ENCODE measurements at regions not wholly inside any gene's neighbourhood (a gene's known extent, or its start where the extent isn't known, plus 50 kb on each side); places are given as distances from the start of the nearest gene placed in this dataset.

DNA sequence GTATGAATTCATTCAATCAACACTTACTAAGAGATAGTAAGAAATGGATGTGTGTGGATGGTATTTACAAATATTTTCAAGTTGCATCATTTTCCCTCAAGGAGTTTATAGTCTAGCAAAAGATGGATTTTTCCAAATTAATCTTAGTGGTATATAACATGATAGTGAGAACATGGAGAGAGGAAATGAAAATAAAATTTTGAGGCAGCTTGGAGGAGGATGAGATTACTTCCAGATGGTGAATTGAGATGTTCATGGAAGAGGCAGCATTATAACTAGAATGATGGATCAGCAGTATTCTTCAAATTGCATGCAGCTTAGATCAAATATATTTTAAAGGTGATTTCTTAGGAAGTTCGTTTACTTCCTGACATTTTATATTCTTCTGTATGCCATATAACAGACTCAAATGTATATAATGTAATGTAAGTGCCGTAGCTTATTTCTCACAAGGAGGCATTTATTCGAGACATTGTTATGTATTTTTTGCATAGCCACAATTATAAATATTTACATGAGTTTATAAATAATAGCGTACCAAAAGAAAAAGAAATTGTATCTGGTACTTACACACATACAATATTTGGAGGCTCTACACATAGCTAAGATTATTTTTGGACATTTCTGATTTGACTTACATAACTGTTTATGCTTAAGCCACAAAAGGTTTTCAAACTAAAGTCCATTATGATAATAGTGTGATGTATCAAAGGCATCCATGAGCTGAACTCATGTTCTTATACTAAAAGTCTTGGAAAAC, 439.4 kb downstream of the SPRY1 start:
- H3K9ac ChIP-seq (ENCODE audit: control insufficient read depth, extremely low read depth, insufficient read depth, low read length), result no peak overlapping the region
- H3K4me1 ChIP-seq (ENCODE audit: control insufficient read depth, extremely low read depth, insufficient read depth, low read length), result peaks cover 26% of the 10 kb centered on the region
- no peak overlapping the region for H3K4me2 ChIP-seq (ENCODE audit: control insufficient read depth, extremely low read depth, insufficient read depth, low read depth, low read length)
- H3K79me2 ChIP-seq (ENCODE audit: control insufficient read depth, insufficient read depth, low read length), result no peaks in the 10 kb centered on the region
- H3K27me3 ChIP-seq (ENCODE audit: control insufficient read depth, extremely low read depth, insufficient read depth, low read length), result no peaks in the 10 kb centered on the region
- H2AFZ ChIP-seq (ENCODE audit: control insufficient read depth, low read length), result no peak overlapping the region
- H3K27ac ChIP-seq (ENCODE audit: control insufficient read depth, insufficient read depth, low read length), result no peak overlapping the region
- H4K20me1 ChIP-seq (ENCODE audit: control insufficient read depth, extremely low read depth, insufficient read depth, low read length), result no peaks in the 10 kb centered on the region
- H3K9me1 ChIP-seq (ENCODE audit: control insufficient read depth, extremely low read depth, insufficient read depth, low read length), result no peaks in the 10 kb centered on the region
- DNase-seq (ENCODE audit: low read depth, low spot score) (no peak), FAIRE-seq (no peak)
- no peaks in the 10 kb centered on the region for H3K9me3 ChIP-seq (ENCODE audit: control insufficient read depth, low read depth, low read length)
- H3K4me3 ChIP-seq (ENCODE audit: control insufficient read depth in 2 of 3, extremely low read depth in 1 of 3, insufficient read depth in 2 of 3, low read depth in 1 of 3, low read length in 3 of 3), result no peak overlapping the region
- dilution Hi-C loops (cut with MboI; ENCODE audit: extremely low pct_ligation_motif_present, low sequenced_read_pairs), result no loop called here
- TF ChIP-seq, protein P1, sequence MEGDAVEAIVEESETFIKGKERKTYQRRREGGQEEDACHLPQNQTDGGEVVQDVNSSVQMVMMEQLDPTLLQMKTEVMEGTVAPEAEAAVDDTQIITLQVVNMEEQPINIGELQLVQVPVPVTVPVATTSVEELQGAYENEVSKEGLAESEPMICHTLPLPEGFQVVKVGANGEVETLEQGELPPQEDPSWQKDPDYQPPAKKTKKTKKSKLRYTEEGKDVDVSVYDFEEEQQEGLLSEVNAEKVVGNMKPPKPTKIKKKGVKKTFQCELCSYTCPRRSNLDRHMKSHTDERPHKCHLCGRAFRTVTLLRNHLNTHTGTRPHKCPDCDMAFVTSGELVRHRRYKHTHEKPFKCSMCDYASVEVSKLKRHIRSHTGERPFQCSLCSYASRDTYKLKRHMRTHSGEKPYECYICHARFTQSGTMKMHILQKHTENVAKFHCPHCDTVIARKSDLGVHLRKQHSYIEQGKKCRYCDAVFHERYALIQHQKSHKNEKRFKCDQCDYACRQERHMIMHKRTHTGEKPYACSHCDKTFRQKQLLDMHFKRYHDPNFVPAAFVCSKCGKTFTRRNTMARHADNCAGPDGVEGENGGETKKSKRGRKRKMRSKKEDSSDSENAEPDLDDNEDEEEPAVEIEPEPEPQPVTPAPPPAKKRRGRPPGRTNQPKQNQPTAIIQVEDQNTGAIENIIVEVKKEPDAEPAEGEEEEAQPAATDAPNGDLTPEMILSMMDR (optimal IDR thresholded peaks at IDR 0.05 in 1 of 3, IDR thresholded peaks at IDR 0.05 in 1 of 3, conservative IDR thresholded peaks at IDR 0.05 in 1 of 3; ENCODE audit: extremely low read depth in 1 of 3, insufficient read depth in 2 of 3, low read length in 3 of 3), result no peak
- TF ChIP-seq EZH2 (IDR thresholded peaks at IDR 0.05; ENCODE audit: low read length), result no peak
- H3K36me3 ChIP-seq (ENCODE audit: control insufficient read depth in 2 of 2, extremely low read depth in 1 of 2, insufficient read depth in 2 of 2, low read length in 2 of 2), result no peaks in the 10 kb centered on the region

DNA sequence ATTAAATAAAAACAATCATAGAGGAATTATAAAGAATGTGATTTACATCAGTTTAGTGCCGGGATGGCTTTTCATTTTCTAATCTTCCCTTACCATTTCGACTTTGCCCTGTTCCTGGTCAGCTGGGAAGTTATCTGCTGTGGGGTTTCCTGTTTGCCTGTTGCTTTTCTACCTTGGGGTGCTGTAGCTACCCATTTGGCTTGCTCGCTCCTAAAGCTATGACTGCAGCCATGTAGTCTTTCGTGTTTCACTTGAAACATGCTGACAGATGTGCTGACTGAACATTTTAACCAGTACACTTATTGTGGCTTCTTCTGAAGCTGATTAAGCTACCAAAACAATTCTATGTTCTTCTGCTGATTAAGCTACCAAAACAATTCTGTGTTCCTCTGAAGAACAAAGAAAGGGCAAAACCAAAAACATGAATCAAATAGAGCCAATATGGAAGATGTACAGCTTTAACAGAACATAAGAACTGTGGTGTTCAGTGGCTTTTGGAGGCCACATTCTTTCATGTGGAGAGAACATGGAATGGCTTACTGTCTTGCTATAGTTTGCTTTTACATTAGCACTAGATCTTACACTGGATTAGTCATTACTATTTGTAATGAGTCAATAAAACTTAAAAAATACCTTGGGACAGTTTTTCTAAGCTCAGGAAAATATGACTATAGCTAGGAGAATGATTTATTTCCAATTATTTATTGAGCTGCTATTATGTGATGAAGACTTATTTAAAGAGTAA, 440.4 kb downstream of the SPRY1 start:
- TF ChIP-seq EZH2 (IDR thresholded peaks at IDR 0.05; ENCODE audit: low read length), result no peak
- TF ChIP-seq, protein P1 (optimal IDR thresholded peaks at IDR 0.05 in 1 of 3, IDR thresholded peaks at IDR 0.05 in 1 of 3, conservative IDR thresholded peaks at IDR 0.05 in 1 of 3; ENCODE audit: extremely low read depth in 1 of 3, insufficient read depth in 2 of 3, low read length in 3 of 3), result no peak
- dilution Hi-C loops (cut with MboI; ENCODE audit: extremely low pct_ligation_motif_present, low sequenced_read_pairs), result no loop called here
- H3K27ac ChIP-seq (ENCODE audit: control insufficient read depth, insufficient read depth, low read length), result no peak overlapping the region
- no peak overlapping the region for H3K4me2 ChIP-seq (ENCODE audit: control insufficient read depth, extremely low read depth, insufficient read depth, low read depth, low read length)
- H3K4me3 ChIP-seq (ENCODE audit: control insufficient read depth in 2 of 3, extremely low read depth in 1 of 3, insufficient read depth in 2 of 3, low read depth in 1 of 3, low read length in 3 of 3), result no peak overlapping the region
- no peaks in the 10 kb centered on the region for H3K9me1 ChIP-seq (ENCODE audit: control insufficient read depth, extremely low read depth, insufficient read depth, low read length)
- no peaks in the 10 kb centered on the region for H3K27me3 ChIP-seq (ENCODE audit: control insufficient read depth, extremely low read depth, insufficient read depth, low read length)
- no peaks in the 10 kb centered on the region for H3K79me2 ChIP-seq (ENCODE audit: control insufficient read depth, insufficient read depth, low read length)
- H3K4me1 ChIP-seq (ENCODE audit: control insufficient read depth, extremely low read depth, insufficient read depth, low read length), result peaks cover 20% of the 10 kb centered on the region
- FAIRE-seq (peak; percentile 36), DNase-seq (ENCODE audit: low read depth, low spot score) (no peak)
- no peaks in the 10 kb centered on the region for H3K9me3 ChIP-seq (ENCODE audit: control insufficient read depth, low read depth, low read length)
- H3K36me3 ChIP-seq (ENCODE audit: control insufficient read depth in 2 of 2, extremely low read depth in 1 of 2, insufficient read depth in 2 of 2, low read length in 2 of 2), result no peaks in the 10 kb centered on the region
- H3K9ac ChIP-seq (ENCODE audit: control insufficient read depth, extremely low read depth, insufficient read depth, low read length), result no peak overlapping the region
- H2AFZ ChIP-seq (ENCODE audit: control insufficient read depth, low read length), result peak overlapping the region; percentile 8
- H4K20me1 ChIP-seq (ENCODE audit: control insufficient read depth, extremely low read depth, insufficient read depth, low read length), result no peaks in the 10 kb centered on the region
